Erythroblast (primary cell): ENCODE measurements at regions not wholly inside any gene's neighbourhood (a gene's known extent, or its start where the extent isn't known, plus 50 kb on each side); places are given as distances from the start of the nearest gene placed in this dataset.

Source experiments
- GATA1 ChIP-seq: IDR thresholded peaks from 2 replicates; pipeline ENCODE4 v1.6.1; 2011; ENCODE audit warnings: low read depth, mild to moderate bottlenecking, control low read depth, low read length, moderate library complexity
- POLR2A ChIP-seq: IDR thresholded peaks from 2 replicates; pipeline ENCODE4 v1.6.1; 2011; ENCODE audit warnings: mild to moderate bottlenecking, low read length

DNA sequence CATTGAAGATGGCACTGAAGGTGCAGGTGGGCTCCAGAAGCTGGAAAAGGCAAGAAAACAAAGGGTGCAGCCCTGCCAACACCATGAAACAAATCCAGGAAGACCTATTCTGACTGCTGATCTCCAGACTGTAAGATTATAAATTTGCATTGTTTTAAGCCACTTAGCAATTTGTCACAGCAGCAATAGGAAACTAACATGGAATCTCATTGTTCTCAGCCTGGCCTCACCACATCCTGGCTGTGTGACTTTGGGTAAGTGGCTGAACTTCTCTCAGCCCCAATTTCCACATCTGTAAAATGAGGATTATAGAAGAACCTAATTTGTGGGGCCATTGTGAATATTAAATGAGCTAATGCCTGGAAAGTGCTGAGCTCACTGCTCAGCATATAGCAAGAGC lies 160.4 kb upstream of the MAFB start:
- TF ChIP-seq POLR2A (no peak), GATA1 (no peak)
